Right kidney (tissue), 1 donor: ENCODE measurements at regions not wholly inside any gene's neighbourhood (a gene's known extent, or its start where the extent isn't known, plus 50 kb on each side); places are given as distances from the start of the nearest gene placed in this dataset.

Experiments used
- DNase-seq: peaks from one replicate; pipeline ENCODE4 v3.0.0-alpha.2; 2016

GRCh38 chr7:26612742-26613141, 251.6 kb downstream of the SKAP2 start:
- DNase-seq: no peak

GRCh38 chr7:26614503-26614902, 249.9 kb downstream of the SKAP2 start:
- no peak for DNase-seq

- no peak for DNase-seq
Measured at GRCh38 chr7:26616235-26616634, 248.2 kb downstream of the SKAP2 start.

GRCh38 chr7:26617066-26617465, 247.3 kb downstream of the SKAP2 start:
- DNase-seq: no peak
